DOHH2 (cell line): ENCODE measurements at regions not wholly inside any gene's neighbourhood (a gene's known extent, or its start where the extent isn't known, plus 50 kb on each side); places are given as distances from the start of the nearest gene placed in this dataset.

Source experiments
- H3F3A ChIP-seq: fragments of 200-600 bp; sonication (generic), shearing (Covaris generic); 2 replicates; pipeline ENCODE4 v1.6.0; 2016; ENCODE audit warnings: antibody characterized with exemption, mild to moderate bottlenecking; ENCODE audit not compliant: control insufficient read depth, insufficient read depth
- H3K27ac ChIP-seq: fragments of 200-600 bp; sonication (generic); 2 replicates; pipeline ENCODE4 v1.5.1; 2014; ENCODE audit warnings: low read depth, mild to moderate bottlenecking, low read length, moderate library complexity
- H3K27me3 ChIP-seq: fragments of 200-600 bp; sonication (generic); 2 replicates; pipeline ENCODE4 v1.6.1; 2014; ENCODE audit warnings: mild to moderate bottlenecking, low read length, mixed read lengths; ENCODE audit not compliant: control insufficient read depth
- H3K36me3 ChIP-seq: fragments of 200-600 bp; sonication (generic); 2 replicates; pipeline ENCODE4 v1.6.1; 2014; ENCODE audit warnings: mild to moderate bottlenecking, low read length, moderate library complexity, mixed read lengths; ENCODE audit not compliant: control insufficient read depth
- H3K4me1 ChIP-seq: fragments of 200-600 bp; sonication (generic); 2 replicates; pipeline ENCODE4 v1.6.1; 2014; ENCODE audit warnings: mild to moderate bottlenecking, low read length, mixed read lengths; ENCODE audit not compliant: control insufficient read depth
- H3K4me2 ChIP-seq: fragments of 200-600 bp; sonication (generic); 2 replicates; pipeline ENCODE4 v1.6.0; 2014; ENCODE audit warnings: mild to moderate bottlenecking, low read length, moderate library complexity
- H3K4me3 ChIP-seq: fragments of 200-600 bp; sonication (generic); 2 replicates; pipeline ENCODE4 v1.5.1; 2014; ENCODE audit warnings: mild to moderate bottlenecking, low read length, mixed read lengths
- H3K79me2 ChIP-seq: fragments of 200-600 bp; sonication (generic); 2 replicates; pipeline ENCODE4 v1.6.1; 2014; ENCODE audit warnings: mild to moderate bottlenecking, low read length, mixed read lengths; ENCODE audit not compliant: control insufficient read depth
- H3K9me2 ChIP-seq: fragments of 200-600 bp; sonication (generic); replicated peaks from 2 replicates; pipeline ENCODE4 v1.6.1; 2014; ENCODE audit warnings: mild to moderate bottlenecking, low read length, mixed read lengths; ENCODE audit not compliant: control insufficient read depth
- H3K9me3 ChIP-seq: fragments of 200-600 bp; sonication (generic); 2 replicates; pipeline ENCODE4 v1.6.1; 2014; ENCODE audit warnings: antibody characterized with exemption, low read length, mixed read lengths; ENCODE audit not compliant: control insufficient read depth, insufficient read depth
- H4K20me1 ChIP-seq: fragments of 200-600 bp; sonication (generic); 2 replicates; pipeline ENCODE4 v1.6.0; 2014; ENCODE audit warnings: low read depth, mild to moderate bottlenecking, antibody characterized with exemption, low read length, moderate library complexity; ENCODE audit not compliant: control insufficient read depth, insufficient read depth
- CTCF ChIP-seq: fragments of 200-600 bp; sonication (generic); IDR thresholded peaks from one replicate; pipeline ENCODE4 v1.5.1; 2014; ENCODE audit warnings: antibody characterized with exemption, mild to moderate bottlenecking, low read depth, low read length; ENCODE audit not compliant: poor library complexity, severe bottlenecking
- EZH2phosphoT487 ChIP-seq: fragments of 200-600 bp; sonication (generic); IDR thresholded peaks from 2 replicates; pipeline ENCODE4 v1.6.1; 2017; ENCODE audit warnings: borderline replicate concordance, mild to moderate bottlenecking, antibody characterized with exemption, low read length, moderate library complexity, mixed read lengths

GRCh38 chr20:1809131-1809572, 86.1 kb upstream of the SIRPA start:
- Histone ChIP-seq H3K36me3 (no peaks in the 10 kb centered on the region), H3K27ac (no peak overlapping the region), H3F3A (no peaks in the 10 kb centered on the region), H3K4me2 (no peak overlapping the region), H3K79me2 (no peaks in the 10 kb centered on the region), H3K9me2 (no peaks in the 10 kb centered on the region), H3K4me3 (no peak overlapping the region), H3K9me3 (no peaks in the 10 kb centered on the region), H3K4me1 (no peaks in the 10 kb centered on the region), H4K20me1 (0 out of 2 replicates have a peak, but pooled peaks cover 6% of the 10 kb centered on the region), H3K27me3 (peaks cover 67% of the 10 kb centered on the region)
- TF ChIP-seq CTCF (no peak), EZH2phosphoT487 (no peak)

GRCh38 chr20:1808101-1808500, 87.1 kb upstream of the SIRPA start:
- no peak overlapping the region for H3K4me2 ChIP-seq
- H3K9me3 ChIP-seq: no peaks in the 10 kb centered on the region
- no peak overlapping the region for H3K27ac ChIP-seq
- peaks cover 10% of the 10 kb centered on the region for H3K4me1 ChIP-seq
- H3K27me3 ChIP-seq: peaks cover 77% of the 10 kb centered on the region
- TF ChIP-seq CTCF: no peak
- no peak for TF ChIP-seq EZH2phosphoT487
- H3K36me3 ChIP-seq: no peaks in the 10 kb centered on the region
- 0 out of 2 replicates have a peak, but pooled peaks cover 6% of the 10 kb centered on the region for H4K20me1 ChIP-seq
- H3K9me2 ChIP-seq: no peaks in the 10 kb centered on the region
- peaks cover 3% of the 10 kb centered on the region; the same call in 1 of the 2 replicates for H3F3A ChIP-seq
- no peak overlapping the region for H3K4me3 ChIP-seq
- H3K79me2 ChIP-seq: no peaks in the 10 kb centered on the region

- Histone ChIP-seq H3K9me2 (no peaks in the 10 kb centered on the region), H3K79me2 (no peaks in the 10 kb centered on the region), H4K20me1 (0 out of 2 replicates have a peak, but pooled peaks cover 6% of the 10 kb centered on the region), H3K4me3 (no peak overlapping the region), H3K36me3 (no peaks in the 10 kb centered on the region), H3K27me3 (peaks cover 84% of the 10 kb centered on the region), H3K9me3 (no peaks in the 10 kb centered on the region), H3K4me1 (peaks cover 17% of the 10 kb centered on the region), H3F3A (peaks cover 3% of the 10 kb centered on the region; the same call in 1 of the 2 replicates), H3K4me2 (no peak overlapping the region), H3K27ac (no peak overlapping the region)
- TF ChIP-seq CTCF (no peak), EZH2phosphoT487 (no peak)
Observed at GRCh38 chr20:1807394-1807793, 87.8 kb upstream of the SIRPA start.

GRCh38 chr20:1806456-1806855, 88.8 kb upstream of the SIRPA start:
- Histone ChIP-seq H3K27me3 (peaks cover 87% of the 10 kb centered on the region), H3K27ac (no peak overlapping the region), H3K4me1 (peaks cover 18% of the 10 kb centered on the region), H3F3A (peaks cover 3% of the 10 kb centered on the region; the same call in 1 of the 2 replicates), H3K36me3 (no peaks in the 10 kb centered on the region), H3K4me2 (no peak overlapping the region), H3K9me2 (no peaks in the 10 kb centered on the region), H4K20me1 (peaks cover 11% of the 10 kb centered on the region), H3K79me2 (no peaks in the 10 kb centered on the region), H3K9me3 (no peaks in the 10 kb centered on the region), H3K4me3 (no peak overlapping the region)
- TF ChIP-seq CTCF (no peak), EZH2phosphoT487 (no peak)
